ENCODE measurements at regions not wholly inside any gene's neighbourhood (a gene's known extent, or its start where the extent isn't known, plus 50 kb on each side); places are given as distances from the start of the nearest gene placed in this dataset.

DNA sequence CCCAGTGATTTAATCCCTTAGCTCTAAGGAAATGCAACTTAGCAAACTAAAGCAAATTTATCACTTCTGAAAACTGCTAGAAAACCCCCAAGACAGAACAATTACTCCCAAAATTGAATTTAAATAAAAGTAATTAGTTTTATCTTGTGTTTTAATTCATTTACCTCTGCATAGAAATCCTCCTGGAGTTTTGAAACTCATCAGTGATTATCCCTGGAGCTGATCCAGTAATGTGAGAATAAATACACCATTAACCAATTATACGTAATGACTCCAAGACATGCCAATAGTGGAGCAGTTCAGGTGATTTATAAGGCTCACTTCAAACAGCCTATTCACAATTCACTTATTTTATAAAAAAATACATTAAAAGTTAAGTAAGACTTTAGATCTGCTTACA, 855.3 kb upstream of the FLRT2 start:
- TF ChIP-seq MYC (IDR thresholded peaks at IDR 0.05; ENCODE audit: low read depth, low read length) (no peak), POLR2A (IDR thresholded peaks at IDR 0.05; ENCODE audit: extremely low read depth, insufficient read length) (no peak)
- TF ChIP-seq, protein P1, sequence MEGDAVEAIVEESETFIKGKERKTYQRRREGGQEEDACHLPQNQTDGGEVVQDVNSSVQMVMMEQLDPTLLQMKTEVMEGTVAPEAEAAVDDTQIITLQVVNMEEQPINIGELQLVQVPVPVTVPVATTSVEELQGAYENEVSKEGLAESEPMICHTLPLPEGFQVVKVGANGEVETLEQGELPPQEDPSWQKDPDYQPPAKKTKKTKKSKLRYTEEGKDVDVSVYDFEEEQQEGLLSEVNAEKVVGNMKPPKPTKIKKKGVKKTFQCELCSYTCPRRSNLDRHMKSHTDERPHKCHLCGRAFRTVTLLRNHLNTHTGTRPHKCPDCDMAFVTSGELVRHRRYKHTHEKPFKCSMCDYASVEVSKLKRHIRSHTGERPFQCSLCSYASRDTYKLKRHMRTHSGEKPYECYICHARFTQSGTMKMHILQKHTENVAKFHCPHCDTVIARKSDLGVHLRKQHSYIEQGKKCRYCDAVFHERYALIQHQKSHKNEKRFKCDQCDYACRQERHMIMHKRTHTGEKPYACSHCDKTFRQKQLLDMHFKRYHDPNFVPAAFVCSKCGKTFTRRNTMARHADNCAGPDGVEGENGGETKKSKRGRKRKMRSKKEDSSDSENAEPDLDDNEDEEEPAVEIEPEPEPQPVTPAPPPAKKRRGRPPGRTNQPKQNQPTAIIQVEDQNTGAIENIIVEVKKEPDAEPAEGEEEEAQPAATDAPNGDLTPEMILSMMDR (IDR thresholded peaks at IDR 0.05; ENCODE audit: low read depth, low read length): no peak
- TF ChIP-seq, protein P2, sequence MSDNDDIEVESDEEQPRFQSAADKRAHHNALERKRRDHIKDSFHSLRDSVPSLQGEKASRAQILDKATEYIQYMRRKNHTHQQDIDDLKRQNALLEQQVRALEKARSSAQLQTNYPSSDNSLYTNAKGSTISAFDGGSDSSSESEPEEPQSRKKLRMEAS (IDR thresholded peaks at IDR 0.05; ENCODE audit: low read depth, low read length): no peak
- no peak overlapping the region for H3K4me3 ChIP-seq (ENCODE audit: low read depth, low read length)
- no peak for DNase-seq (ENCODE audit: low read depth)

DNA sequence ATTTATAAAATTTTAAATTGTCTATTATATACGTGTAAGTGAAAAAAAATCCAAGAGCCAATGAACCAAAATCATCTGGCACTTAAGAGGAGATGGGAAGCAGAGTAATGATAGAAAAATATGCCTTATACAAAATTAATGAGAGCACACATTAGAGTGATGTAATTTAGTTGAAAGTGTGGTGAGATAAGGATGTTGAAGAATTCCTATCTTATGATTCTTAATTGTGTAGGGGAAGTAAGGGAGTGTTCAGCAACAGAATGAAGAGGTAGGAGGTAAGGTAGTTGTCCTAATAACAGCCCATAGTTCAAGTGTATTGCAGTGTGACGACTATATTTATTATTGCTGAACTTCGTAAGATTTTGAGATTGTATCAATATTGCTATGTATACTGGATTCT, 843.4 kb upstream of the FLRT2 start:
- DNase-seq (ENCODE audit: low read depth): no peak
- TF ChIP-seq MYC (IDR thresholded peaks at IDR 0.05; ENCODE audit: low read depth, low read length): no peak
- TF ChIP-seq POLR2A (IDR thresholded peaks at IDR 0.05; ENCODE audit: extremely low read depth, insufficient read length): no peak
- TF ChIP-seq, protein P2 (IDR thresholded peaks at IDR 0.05; ENCODE audit: low read depth, low read length): no peak
- TF ChIP-seq, protein P1 (IDR thresholded peaks at IDR 0.05; ENCODE audit: low read depth, low read length): no peak
- no peak overlapping the region for H3K4me3 ChIP-seq (ENCODE audit: low read depth, low read length)

DNA sequence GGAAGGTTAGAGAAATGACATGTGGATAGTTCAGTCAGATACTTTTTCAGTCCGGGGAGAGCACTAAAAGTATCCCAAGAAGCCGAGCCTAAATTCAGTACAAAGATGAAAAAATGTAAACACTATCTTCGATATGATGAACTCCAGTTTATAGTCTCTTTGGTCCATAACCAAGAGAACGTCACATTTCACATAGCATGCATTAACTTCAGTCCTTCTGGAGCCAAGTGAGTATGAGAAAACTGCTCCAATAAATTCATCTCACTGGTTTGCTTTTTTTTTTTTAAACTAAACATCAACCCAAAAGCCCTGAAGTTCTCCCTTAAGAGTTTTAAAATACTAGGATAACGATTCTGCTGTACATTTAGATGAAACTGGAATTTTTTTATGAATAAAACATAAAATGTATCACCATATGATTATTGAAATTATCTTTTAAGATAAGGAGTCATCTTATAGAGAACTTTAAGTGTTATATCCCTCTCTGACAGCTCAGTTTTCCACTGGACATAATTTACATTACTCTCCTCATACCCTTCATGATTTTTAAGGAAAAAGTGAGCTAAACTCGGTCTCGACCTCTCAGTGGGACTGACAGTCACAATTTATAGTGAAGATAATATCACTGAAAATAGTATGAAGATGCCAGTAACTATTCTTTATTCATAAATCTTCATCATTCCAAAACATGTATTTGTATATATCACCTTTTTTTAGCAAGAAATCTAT, 841.5 kb upstream of the FLRT2 start:
- no peak overlapping the region for H3K4me3 ChIP-seq (ENCODE audit: low read depth, low read length)
- no peak for DNase-seq (ENCODE audit: low read depth)
- TF ChIP-seq POLR2A (IDR thresholded peaks at IDR 0.05; ENCODE audit: extremely low read depth, insufficient read length): no peak
- TF ChIP-seq, protein P2 (IDR thresholded peaks at IDR 0.05; ENCODE audit: low read depth, low read length): no peak
- TF ChIP-seq, protein P1 (IDR thresholded peaks at IDR 0.05; ENCODE audit: low read depth, low read length): no peak
- TF ChIP-seq MYC (IDR thresholded peaks at IDR 0.05; ENCODE audit: low read depth, low read length): no peak

DNA sequence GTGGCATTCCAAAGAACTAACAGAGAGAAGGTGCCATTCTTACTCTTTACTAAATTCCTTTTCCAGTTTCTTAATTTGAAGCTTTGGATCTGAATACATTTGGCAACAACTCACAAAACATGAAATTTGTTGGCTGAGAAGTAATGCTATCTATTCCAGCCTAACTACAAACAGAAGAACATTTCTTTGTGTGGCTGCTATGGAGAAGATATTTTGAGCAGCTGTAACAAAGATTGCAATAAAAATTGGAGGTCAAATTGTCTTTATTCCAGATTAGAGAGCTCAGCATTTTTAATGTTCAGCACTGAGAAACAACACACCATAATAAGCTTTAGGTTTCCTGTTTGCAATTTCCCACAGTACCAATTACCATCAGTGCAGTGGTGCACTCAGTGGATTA, 835.8 kb upstream of the FLRT2 start:
- H3K4me3 ChIP-seq (ENCODE audit: low read depth, low read length): no peak overlapping the region
- no peak for DNase-seq (ENCODE audit: low read depth)
- TF ChIP-seq, protein P1 (IDR thresholded peaks at IDR 0.05; ENCODE audit: low read depth, low read length): no peak
- TF ChIP-seq MYC (IDR thresholded peaks at IDR 0.05; ENCODE audit: low read depth, low read length) (no peak), POLR2A (IDR thresholded peaks at IDR 0.05; ENCODE audit: extremely low read depth, insufficient read length) (no peak)
- TF ChIP-seq, protein P2 (IDR thresholded peaks at IDR 0.05; ENCODE audit: low read depth, low read length): no peak

DNA sequence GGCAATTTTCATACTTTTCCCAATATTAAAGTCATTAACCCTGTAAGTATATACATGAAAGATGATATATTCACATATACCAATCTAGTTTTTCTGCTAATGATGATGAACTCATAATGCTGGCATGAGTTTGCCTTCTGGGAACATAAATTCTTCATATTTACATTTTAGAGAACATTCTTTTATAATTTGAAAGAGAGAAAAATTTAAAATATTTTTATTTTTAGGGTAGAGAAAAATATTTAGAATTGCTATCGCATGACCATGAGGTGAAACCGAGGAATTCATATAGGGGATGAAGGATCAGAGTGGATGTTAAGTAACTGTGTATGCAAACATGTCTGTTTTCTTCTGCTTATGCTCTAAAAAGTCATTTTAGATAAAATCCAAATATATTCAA, 825.3 kb upstream of the FLRT2 start:
- TF ChIP-seq, protein P2 (IDR thresholded peaks at IDR 0.05; ENCODE audit: low read depth, low read length): no peak
- TF ChIP-seq, protein P1 (IDR thresholded peaks at IDR 0.05; ENCODE audit: low read depth, low read length): no peak
- TF ChIP-seq POLR2A (IDR thresholded peaks at IDR 0.05; ENCODE audit: extremely low read depth, insufficient read length): no peak
- no peak for TF ChIP-seq MYC (IDR thresholded peaks at IDR 0.05; ENCODE audit: low read depth, low read length)
- no peak for DNase-seq (ENCODE audit: low read depth)
- H3K4me3 ChIP-seq (ENCODE audit: low read depth, low read length): no peak overlapping the region

Measured in NB4 (cell line).